OCI-M2 (cell line): ENCODE measurements at regions not wholly inside any gene's neighbourhood (a gene's known extent, or its start where the extent isn't known, plus 50 kb on each side); places are given as distances from the start of the nearest gene placed in this dataset.
"Not testable (repeated sequence)": the region's sequence is repeated elsewhere in the genome, so short reads cannot be mapped to it uniquely, and the experiment has no call there.

ENCODE experiments used
- DNase-seq: peaks from one replicate; lab custom pipeline; 2025; ENCODE audit not compliant: unreplicated experiment; lab: John Stamatoyannopoulos, UW

DNA sequence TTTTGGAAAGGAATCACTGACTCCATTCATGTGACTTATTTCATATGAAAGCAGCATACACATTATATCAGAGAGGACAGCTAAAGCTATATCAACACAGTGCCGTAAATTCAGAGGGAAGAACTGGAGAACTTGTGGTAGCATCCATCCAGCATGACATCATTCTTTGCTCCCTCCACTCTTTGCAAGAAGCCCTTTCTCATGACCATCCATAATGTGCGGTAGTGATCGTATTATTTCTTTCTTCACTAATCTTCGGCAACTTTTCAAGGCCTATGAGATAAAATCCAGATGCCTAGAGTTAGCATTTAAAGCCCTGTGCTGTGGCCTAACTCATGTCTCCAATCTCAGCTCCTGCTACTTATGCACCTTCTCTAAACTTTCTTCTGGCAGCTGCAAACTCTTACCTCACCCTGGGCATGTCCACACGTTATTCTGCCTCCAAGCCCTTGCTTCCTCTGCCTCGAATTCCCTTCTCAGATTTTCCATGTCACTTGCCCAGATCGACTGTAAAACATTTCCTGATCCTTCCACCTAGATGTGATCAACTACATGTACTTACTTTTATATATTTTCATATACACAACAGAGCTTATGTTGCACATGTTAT is 307.3 kb upstream of the SGCD start:
- no peak for DNase-seq

DNA sequence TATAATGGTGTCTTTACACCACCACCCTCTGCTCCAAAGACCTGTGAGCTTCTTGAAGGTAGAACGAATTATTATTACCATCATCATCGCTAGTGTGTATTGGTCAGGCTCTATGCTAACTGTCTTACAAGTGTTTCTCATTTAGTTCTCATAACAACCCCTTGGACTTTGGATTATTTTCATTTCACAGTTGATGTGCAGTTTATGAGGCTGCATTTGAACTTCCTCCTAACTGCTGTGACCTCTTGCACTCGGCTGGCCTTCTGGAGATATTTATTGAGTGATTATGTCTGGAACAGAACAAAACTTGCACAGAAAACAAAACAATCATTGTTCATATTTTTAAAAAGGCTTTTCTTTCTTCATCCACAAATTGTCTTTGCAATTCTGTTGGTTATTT is 306.3 kb upstream of the SGCD start:
- DNase-seq = no peak

DNA sequence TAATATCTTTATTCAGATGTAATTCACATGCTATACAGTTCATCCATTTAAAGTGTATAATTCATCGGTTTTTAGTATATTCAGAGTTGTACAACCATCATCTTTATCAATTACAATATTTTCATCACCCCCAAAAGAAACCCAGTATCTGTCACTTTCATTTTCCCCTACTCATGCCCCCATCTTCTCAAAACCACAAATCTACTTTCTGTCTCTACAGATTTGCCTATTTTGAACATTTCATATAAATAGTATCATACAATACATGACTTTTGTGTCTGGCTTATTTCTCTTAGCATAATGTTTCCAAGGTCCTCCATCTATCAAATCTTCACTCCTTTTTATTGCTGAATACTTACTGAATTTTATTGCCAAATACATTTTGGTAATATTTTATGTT is 305.1 kb upstream of the SGCD start:
- no peak for DNase-seq

DNA sequence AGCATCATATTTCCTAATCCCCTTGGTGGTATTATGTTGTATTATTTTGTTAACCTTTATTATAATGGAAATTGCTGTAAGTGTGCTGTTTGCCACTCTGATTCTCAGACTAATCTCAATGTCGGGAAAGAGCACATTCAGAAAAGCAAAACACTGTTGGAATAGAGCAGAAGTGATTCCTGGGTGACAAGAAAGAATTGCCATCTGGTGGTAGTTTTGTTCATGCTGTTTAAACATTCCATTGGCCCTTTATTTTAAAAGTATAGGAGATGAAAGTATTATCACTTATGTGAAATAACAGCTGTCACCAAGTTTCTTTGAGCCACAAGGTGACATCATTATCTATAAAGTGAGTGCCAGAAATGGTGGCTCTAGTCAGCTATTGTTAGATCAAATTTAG is 301.3 kb upstream of the SGCD start:
- no peak for DNase-seq

DNA sequence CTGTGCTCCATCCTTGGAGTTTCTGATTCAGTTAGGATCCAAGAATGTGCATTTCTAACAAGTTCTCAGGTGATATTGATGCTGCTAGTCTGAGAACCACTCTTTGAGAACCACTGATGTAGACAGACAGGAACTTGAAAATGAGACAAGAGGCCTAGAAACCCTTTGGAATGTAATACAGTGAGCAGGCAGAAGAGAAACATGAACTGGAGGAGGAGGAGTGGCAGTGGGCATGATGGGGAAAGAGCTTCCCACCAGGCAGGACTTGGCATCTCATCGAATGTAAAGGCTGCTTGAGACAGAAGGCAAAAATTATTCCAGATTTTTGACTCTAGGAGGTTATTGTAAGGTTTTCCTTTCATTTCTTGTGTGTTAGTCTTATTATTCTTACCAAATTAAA is 295.8 kb upstream of the SGCD start:
- no peak for DNase-seq

DNA sequence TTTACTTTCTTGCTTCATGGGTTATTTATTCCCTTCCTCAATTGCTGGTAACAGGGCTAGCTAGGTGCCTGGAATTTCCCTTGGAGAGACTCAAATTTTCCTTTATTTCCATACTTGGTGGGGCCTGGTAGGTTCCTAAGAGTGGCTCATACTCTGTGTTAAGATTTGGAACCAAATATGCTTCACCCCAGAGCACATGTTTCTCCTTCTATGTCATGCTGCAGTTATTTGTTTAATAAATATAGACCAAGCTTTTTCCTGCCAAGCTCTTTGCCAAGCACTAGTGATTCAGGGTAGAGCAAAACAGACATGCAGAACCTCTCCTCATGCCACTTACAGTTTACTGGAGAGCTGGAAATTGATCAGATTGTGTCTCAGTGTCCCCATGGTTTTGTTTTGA is 290.3 kb upstream of the SGCD start:
- no peak for DNase-seq

DNA sequence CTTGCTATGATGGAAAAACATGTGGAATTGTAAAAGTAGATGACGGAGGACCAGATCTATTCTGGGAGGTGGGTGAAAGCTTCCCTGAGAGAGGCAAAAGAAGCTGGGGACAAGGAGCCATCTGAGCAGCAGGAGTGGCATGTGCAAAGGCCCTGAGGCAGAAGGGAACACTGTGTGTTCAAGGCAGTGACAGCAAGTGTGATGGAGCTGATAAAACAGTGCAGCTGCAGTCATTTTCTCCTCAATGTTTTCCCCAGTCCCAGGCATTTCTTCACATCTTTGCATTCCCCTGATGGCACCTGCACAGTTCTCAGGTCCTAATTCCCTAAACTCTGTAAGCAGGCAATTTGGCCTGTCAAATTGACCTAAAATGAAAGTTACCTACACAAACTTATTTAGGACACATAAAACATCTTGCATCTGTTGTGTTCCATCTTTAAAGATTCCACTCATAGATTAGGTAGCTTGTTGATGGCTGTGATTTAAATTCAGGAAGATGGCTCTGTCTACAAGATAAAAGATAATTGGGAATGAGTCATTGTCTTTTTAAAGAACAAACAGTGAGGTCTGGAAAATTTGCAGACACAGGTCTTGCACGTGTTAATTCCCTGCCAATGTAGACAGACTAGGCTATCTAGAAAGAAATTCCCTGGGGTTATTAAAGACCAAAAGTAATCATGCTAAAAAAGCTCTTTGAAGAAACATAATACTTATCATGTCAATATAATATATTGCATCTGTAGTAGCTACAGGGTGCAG is 289.6 kb upstream of the SGCD start:
- DNase-seq = no peak

DNA sequence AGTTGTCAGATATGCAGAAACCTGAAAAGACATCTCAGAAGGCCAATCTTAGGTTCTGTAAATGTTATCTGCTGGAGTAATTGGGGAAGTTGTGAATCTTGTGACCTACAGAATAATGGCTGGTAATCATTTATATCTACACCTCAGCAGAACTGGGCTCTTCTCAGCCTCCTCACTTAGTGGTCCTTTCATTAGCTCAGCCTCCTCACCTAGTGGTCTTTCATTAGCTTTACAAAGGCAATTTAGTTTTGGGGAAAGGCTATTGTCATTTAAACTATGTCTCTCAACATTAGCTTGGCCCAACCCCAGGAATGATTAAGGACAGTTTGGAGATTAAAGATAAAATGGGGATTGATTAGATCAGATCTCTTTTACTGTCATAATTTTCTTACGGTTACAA is 284.2 kb upstream of the SGCD start:
- DNase-seq = no peak

DNA sequence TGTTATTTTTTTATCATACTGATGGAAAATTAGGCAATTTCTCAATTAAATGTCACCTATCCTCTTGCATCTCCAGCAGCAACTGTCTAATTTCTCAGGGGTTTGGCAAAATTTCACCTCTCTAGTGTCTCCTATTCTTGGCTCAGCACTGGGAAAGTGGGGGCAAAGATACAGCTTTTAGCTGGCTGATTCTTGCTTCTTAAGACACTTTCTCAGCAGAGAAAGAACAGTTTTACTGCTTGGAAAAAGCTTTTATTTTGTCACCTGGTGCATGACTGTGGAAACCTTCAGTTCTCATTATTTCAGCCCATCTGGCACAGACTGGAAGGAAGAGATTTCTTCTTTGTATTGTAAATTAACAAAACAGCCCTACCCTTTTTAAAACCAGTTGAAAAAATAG is 283.6 kb upstream of the SGCD start:
- no peak for DNase-seq

DNA sequence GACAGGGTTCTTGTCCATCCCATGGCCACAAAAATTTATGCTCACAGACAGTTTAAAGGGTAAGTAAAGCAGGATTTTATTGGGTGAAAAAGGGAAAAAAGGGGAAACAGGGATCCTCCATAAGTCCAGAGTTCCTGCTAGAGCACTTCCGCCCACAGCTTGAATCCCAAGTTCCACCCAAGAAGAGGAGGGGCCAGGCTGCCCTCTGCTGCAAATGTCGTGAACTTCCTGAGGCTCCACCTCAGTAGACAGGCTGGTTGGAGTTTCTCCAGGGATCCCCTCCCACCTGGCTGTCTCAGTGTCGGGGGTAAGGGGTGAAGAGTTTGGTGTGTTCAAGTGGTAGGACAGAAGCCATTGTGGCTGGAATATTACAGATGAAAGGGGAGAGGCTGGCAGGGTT is 275.0 kb upstream of the SGCD start:
- no peak for DNase-seq

DNA sequence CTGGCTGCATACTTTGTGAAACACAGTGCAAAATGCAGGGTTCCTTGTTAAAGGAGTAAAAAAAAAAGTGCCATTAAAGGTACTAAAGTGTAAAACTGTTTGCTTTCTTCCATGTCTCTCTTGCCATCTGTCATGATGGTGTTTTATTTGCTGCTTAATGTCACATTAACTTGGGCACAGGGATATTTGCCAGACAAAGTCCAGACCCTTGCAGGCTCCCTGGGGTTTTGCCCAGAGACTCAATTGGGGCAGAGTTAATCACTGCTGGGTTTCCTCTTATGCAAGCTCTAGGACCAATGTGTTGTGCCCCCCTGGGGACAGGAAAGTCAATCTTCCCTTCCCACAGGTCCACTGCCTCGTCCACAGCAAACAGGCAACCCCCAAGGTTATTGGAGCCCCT is 274.3 kb upstream of the SGCD start:
- DNase-seq = no peak

DNA sequence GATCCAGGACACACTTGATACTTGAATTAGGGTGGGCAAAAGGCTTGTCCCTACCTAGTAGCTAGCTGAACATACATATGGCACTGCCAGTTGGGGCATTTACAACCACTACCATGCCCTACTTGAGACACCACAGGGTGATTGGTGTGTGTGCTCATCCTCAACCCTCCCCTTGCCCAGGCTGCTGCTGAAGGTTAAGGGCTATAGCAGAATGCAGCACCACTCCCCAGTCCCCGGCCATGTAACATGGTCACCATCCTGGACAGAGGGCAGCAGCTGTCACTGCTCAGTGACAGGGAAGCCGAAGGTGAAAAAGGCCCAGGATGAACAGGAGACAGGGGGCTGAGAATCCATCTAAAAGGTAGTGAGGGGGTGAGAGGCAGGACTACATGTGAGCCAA is 273.9 kb upstream of the SGCD start:
- no peak for DNase-seq

DNA sequence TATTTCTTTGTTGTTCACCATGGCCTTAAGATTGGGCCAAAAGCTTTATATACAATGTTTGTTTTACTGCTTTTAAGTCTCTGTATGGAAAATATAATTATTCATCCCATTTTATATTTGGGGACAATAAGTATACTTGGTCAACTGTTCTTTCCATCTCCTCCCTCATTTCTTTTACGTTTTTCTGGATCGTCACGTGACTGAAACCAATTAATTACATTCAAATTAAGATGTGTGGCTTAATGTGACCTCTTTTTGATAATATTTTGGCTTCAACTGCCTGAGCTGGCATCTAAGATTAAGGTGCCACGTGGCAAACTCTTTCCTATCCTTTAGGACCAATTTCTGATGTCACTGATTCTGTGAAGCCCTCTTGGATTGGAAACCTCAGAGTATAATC is 250.1 kb upstream of the SGCD start:
- no peak for DNase-seq

DNA sequence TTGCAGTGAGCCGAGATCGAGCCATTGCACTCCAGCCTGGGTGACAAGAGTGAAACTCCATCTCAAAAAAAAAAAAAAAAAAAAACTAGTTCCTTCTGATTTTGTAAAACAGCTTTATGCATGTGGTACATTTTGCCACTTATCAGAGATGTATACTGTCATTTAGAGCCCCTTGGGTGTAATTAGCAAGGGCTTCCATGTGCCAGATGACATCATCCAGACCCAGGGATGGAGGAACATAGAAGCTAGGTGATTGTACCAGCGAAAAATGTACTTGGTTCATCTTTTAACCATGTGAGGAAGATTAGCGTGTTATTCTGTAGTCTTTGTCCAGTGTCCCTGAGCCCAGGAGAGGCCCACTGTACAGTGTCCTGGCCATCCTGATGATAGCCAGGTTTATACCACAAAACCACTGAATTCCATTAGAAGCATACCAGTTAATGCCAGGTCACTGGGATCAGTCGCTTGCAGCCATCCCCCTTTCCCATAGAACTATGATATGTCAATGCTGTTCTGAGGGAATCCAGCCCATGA is 239.3 kb upstream of the SGCD start:
- DNase-seq = no peak

DNA sequence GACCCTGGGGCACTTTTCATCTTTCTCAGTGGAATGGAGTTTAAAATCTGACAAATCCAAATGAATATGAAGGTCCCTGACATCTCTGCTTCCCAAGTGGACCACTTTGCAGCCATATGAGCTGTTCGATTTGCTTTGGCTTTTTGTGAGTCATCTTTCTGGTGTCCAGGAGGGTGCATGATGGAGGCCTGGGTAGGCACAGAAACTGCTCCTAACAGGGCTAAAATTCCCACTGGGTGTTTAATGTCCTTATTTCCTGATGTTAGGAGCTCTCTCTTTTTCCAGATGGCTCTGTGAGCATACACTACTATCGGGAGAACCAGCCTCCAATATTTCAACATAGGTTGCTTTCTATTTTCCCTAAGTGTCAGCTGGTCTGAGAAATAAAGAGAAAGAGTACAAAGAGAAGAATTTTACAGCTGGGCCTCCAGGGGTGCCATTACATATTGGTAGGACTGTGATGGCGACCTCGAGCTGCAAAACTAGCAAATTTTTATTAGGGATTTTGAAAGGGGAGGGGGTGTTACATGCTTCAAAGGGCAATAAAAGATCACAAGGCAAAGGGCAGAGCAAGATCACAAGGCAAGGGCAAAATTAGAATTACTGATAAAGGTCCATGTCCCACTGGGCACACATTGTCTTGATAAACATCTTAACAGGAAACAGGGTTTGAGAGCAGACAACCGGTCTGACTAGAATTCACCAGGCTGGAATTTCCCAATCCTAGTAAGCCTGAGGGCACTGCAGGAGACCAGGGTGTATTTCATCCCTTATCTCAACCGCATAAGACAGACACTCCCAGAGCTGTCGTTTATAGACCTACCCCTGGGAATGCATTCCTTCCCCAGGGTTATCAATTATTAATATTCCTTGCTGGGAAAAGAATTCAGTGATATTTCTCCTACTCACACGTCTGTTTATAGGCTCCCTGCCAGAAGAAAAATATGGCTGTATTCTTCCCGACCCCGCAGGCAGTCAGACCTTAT is 236.7 kb upstream of the SGCD start:
- DNase-seq = not testable (repeated sequence)

DNA sequence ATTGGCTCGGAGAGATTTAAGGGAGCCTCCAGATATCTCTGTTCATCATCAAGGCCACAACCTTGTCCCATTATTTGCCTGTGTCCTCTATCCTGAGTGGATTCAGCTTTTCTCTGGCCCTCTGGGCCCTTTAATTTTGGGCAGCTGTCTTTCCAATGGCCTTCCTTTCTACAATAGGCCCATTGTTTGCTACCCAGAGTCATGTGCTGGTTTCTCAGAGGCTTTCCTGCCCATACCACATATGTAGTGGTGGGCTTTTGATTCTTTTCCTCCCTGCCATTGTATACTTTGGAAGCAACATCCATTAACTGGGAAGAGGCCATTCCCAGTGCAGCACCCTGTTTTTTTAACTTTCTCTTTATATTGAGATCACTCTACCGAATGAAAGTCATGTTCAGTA is 233.9 kb upstream of the SGCD start:
- no peak for DNase-seq

DNA sequence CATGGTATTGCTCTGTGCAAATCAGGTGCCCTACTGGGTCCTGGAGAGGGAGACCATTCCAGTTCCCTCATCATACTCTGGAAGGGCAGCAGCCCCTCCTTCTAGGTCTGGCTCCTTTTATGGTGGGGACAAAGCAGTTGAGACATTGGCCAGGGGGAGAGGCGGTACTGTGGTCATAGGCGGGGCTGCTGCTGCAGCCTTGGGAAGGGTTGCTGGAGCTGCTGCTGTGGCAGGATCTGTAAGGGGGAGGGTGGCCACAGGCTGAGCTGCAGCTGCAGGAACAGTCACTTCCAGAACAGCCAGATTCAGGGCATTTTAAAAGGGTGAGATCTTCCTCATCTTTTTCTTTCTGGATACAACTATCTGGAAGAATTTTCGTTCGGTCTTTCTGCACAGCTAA is 233.0 kb upstream of the SGCD start:
- DNase-seq = no peak

DNA sequence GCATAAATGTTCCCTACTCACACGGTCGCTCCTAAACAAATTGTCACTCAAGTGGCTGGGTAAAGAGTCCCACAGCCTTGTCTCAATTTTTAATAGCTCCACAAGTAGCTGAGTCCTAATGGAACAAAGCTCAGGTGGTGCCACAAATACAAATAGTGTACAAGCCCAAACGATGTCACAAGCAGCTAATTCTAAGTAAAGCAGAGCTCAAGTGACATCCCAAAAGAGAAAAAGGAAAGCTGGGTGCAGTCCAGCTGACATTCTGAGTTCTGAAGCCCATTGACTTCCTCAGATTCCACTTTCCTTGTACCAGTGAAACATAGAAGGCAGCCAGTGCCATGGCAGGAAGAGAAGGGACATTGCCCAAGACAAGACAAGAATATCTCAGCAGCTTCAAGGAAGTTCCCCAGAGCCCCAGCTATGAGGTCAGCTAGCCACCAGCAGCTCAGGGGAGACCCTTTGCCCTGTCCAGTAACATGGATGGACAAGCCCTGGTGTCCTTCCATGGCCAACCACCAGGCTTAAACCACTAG is 231.2 kb upstream of the SGCD start:
- no peak for DNase-seq

DNA sequence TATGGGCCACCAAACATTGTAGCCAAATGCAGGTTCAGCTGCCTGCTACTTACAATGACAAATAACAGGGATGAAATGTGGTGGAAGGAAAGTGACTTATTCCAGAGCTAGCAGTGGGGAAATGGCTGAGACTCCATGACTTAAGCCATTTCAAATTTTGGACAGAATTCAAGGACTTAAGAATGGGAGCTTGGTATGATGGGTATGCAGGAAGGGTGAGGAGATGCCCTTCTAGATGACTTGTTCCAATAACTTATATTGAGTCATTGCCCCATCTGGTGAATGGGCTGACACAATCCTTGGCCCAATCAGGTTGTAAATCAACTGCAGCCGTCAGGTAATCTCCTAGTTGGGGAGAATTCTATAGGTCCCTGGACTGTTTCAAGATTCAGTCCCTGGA is 230.7 kb upstream of the SGCD start:
- DNase-seq = no peak

DNA sequence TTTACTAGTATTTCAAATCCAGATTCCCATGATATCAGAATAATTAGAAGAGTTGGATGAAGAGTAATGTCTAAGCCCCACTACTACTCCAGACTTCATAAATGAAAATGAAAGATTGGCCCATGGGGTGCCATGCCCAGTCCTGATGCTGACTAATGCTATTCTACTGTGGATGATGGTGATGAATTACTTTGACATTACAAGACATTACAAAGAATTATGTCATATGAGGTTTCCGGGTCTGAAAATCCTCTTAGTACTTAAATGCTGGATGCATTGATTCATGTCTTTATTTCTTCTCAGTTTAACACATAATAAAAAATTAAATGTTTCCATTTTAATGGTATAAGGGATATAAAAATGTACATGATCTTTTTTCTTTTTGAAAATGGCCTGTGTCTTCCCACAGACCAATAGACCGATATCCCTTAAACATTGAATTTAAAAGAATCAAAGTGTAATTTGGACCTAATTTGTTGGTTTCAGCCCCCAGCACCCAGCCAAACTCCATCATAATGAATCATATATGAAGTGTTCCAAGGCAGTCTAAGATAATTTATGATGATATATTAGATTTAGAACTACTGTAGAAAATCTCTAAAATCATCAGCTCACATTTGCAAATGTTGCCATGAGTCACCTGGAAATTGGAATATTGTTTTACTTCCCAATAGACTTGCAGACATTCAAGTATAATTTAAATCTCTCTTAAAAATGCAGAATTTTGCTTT is 223.6 kb upstream of the SGCD start:
- no peak for DNase-seq
